ENCODE measurements at regions not wholly inside any gene's neighbourhood (a gene's known extent, or its start where the extent isn't known, plus 50 kb on each side); places are given as distances from the start of the nearest gene placed in this dataset.
"Not testable (repeated sequence)": the region's sequence is repeated elsewhere in the genome, so short reads cannot be mapped to it uniquely, and the experiment has no call there.

DNA sequence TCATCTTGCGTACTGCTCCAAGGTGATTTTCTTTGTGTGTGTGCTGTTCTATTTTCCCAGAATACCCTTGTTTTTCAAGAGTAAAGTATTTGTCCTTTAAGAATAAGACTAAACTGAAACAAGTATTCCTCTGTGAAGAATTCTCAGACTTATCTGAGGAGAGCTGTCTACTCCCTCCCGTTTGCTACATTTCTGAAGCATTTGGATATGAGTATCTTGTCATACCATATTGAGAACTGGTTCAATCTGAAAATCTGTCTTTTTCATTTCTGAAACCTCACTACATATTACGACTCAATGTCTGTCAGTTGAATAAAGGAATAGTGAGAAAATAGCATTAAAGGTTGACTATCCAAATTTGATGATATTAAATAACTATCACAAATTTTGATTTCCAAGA, 159.4 kb downstream of the PMAIP1 start:
- no peak for DNase-seq

DNA sequence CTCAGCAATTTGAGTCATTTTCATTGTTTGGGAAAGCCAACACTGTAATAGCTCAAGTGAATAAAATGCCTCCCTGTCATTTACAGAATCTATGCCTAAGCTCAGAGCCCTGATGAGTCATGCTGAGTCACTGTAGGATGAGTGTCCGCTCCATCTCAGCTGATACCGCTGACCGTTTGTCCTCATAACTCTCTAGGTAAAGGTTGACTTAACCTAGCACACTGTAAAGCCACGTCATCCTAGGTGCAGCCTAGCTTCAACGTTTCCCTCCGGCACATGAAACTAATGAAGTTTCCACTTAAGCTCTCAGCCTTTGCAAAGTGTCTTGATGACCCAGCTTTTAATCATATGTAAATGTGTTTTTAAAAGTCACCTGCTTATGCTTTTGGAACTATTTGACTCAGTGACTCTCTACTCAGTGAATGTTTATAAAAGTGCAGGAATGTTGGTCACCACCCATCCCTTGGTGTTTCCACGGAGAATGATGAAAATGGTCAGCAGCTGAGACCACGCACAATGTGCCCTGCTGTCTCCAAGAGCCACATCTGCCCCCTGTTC, 154.0 kb downstream of the PMAIP1 start:
- no peak for DNase-seq

DNA sequence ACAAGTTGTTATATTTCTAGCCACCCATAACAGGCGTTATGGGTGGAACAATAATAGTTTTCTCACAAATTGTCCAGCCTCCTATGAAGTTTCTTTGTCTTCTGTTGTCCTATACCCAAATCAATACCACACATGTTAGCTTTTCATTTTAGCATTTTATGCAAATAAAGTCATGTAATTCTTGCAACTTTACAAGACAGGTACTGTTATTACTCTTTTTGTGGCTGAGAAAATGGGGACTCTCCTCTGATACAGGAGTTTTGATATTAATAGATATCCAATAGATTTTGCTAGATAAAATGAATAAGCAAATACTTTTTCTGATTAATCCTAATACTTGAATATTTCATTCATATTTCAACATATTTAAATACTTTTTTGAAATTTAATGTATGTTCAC, 151.0 kb downstream of the PMAIP1 start:
- no peak for DNase-seq

DNA sequence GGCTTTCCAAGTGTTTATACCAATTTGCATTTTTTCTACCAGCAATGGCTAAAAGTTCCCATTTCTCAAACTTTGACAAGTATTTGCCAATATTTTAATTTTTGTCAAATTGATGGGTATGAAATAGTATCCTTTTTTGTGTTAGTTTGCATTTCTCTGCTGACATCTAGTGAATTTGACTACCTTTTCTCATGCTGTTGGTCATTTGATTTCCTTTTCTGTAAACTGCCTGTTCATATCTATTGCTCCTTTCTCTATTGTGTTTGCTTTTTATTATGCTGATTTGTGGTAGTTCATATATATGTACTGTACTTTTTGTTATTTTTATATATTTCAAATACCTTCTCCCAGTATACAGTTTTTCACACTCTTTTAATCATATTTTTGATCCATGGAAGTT, 149.4 kb downstream of the PMAIP1 start:
- no peak for DNase-seq

DNA sequence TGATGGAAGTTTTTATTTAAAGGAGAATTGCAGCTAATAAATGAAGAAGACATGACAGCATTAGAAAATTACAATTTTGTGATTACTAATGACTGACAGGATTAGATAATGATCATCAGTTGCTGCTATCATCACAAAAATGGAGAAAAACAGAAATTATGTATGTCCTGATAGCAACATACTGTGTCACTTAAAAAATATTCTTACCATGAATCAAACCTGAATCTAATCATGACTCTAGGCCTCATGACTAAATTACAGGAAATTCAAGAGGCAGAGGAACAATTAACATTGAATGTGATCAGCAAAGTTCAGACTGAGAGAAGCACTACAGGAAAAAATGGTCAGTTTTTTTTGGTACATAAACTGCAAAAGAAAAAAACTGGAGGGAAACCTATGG, 147.8 kb downstream of the PMAIP1 start:
- DNase-seq = no peak

DNA sequence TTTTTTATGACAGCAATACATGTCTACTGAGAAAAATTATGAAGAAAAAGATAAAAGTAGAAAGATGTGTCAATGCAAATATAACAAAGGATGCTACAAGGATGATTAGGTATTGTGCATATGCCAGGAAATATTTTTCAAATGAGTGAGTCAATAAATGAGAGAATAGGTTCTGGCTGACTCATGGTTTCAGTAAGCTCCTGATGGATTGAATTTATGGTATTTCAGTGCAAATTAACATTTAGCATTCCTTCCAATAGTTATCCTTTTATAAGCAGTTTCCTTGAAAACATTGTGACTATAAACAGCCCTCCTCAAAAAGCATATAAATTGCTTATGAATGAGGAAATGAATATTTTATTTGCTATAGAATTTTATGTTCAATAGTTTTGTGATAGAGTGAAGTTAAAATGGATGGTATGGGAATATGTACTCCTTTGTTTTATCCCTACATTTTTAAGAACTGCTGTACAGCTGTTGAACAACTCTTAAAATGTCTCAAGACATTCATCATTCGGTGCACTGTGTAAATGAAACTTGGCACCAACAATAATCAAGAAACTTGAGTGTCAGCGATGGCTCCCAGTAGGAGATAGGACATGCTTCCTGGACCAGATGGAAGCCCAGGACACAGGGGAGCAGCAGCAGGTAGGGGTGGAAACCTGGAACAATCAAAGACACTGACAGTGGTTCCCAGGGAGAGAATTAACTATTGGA, 144.7 kb downstream of the PMAIP1 start:
- no peak for DNase-seq

DNA sequence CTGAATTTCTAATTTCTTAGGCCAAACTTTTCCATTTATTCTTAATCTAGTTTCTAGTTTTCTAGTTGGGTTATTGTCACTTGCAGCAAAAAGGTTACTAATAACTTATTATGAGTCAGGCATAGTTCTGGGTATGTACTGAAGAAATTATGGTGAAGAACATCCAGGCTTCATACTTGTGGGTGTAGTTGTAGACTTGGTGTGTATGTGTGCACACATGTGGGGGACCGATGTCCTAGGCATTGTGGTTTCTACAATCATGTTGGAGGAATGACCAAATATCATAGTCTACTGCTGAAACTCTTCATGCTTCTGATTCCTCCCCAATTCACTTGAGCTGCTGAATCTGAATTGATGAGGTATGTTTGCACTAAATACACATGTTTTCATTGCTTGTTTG, 141.2 kb downstream of the PMAIP1 start:
- DNase-seq = no peak

DNA sequence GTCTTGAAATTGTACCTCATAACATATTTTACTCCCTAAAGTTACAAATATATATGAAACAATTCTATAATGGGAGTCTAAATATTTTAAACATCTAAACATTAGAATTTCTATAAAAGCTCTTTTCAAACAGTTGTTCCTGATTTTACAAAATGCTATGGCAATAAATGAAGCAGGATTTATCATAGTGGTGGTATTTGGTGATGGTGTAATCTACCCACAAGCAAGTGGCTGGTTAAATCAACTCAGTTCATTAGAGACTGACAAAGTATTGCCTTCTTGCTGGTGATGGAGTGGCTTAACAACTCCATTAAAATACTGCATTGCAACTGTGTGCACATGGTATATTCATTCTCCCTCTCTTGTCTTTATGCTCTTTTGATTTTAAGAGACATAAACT, 138.9 kb downstream of the PMAIP1 start:
- no peak for DNase-seq

DNA sequence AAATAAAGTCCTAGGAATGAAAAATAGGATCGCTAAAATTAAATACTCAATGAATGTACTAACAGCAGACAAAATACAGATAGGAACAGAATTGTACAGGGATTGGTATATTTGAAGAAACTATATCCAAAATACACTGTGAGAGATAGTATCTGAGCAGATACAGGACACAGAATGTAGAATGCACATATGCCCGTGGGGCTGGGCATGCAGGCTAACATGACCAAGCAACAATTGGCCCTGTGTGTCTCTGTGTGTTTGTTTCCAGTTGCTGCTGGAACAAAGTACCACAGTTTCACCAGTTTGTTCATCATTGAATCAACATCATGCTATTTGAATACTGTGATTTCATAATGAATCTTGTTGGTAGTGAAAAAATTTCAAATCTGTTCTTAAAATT, 127.6 kb downstream of the PMAIP1 start:
- DNase-seq = no peak

DNA sequence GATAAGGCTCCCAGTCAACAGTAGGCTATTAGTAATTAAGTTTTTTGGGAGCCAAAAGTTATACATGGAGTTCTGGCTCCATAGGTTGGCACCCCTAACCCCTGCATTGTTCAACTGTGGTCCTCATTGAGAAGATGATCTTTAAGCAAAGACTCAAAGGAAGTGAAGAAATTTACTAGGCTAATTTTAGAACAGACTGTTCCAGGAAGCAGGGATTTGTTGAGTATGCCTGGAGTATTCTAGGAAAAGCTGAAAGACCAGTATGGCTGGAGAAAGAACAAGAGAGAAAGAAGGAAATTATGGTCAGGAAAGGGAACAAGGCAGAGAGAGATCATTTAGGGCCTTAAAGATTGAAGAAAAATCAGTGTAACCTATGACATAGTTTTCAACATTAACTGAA, 125.1 kb downstream of the PMAIP1 start:
- no peak for DNase-seq

DNA sequence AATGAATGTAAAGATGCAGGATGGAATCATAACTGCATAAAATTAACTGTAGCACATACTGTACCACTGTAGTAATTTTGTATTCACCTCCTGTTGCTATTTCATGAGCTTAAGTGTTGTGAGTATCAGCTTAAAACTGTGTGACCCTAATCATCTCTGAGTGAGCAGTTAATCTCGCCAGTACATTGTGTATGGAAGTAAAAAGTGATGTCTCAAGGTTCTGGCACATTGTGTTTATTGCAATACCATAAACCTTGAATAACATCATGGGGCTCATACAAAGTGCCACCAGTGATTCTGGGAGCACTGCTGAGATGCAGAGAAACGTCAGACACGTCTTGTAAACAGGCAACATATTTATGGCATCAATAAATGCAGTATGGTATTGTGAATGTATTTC, 124.5 kb downstream of the PMAIP1 start:
- DNase-seq = no peak

DNA sequence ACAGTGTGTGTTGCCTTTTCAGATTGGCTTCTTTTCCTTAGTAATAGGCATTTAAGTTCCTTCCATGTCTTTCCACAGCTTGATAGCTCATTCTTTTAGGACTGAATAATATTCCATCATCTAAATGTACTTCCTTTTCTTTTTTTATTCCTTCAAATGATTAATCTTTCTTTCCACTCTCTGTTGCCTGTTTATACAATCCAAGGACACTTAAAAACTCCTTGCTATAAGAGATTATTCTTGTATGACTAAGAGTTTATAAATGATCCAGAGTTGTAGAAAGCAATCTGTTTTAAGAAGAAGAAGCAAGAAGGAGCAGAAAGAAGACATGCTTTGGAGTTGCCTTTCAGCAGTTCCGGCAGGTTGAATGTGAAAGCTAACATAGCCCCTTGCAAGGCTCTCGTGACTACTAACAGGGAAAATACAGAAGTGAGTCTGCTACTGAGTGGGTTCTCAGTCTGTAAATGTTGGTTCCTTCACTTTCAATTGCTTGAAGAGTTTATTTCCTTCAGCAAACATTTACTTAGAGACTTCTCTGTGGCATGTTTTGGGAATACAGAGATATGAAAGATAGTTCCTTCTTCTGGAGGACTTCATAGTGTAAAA, 123.0 kb downstream of the PMAIP1 start:
- no peak for DNase-seq

DNA sequence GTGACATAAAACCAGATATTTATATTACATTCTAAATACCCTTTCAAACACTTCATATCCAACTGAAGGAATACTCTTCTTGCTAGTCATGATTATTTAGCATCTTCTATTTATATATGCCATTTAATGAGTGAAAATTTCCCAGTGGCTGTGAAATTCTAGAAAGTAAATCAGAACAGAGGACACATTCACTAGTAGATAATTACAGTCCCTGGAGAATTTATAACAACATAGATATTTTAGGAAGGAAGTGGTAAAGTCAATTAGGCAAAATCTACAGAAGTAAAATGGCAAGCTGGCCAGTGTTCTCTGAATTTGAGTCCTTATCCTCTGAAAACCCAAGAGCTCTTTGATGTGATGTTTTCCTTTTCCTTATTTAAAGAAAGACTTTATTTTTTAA, 121.8 kb downstream of the PMAIP1 start:
- DNase-seq = no peak

DNA sequence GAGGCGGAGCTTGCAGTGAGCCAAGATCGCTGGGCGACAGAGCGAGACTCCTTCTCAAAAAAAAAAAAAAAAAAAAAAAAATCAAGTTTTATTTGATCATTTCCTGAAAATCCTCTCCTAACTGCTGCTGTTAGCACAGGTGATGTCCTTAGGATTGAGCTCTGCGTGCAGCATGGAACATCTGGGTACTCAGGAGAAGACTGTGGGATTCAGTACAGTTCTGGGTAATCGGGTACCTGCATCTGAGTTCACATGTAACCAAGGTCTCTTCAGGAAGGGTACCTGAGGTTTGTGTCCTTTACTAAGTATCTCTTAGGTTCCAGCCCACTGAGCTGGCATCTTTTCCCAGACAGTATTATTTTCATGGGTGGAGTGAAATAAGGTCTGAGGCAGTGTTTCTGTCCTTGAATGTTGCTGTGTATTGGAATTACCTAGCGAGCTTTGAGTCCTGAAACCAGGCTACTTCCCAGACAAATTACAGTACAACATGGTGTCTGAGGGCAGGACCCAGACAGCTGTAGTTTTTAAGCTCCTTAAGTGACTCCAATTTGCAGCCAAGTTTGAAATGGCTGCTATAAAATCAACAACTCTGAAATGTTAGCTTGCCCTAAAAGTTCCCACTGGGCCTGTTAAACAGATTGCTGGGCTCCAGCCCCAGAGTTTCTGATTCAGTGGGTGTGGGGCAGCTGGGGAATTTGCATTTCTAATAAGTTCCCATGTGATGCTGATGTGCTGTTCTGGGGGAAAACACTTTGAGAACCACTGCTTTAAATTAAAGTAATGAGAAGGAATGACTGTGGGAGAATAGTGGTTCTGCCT, 120.5 kb downstream of the PMAIP1 start:
- no peak for DNase-seq

DNA sequence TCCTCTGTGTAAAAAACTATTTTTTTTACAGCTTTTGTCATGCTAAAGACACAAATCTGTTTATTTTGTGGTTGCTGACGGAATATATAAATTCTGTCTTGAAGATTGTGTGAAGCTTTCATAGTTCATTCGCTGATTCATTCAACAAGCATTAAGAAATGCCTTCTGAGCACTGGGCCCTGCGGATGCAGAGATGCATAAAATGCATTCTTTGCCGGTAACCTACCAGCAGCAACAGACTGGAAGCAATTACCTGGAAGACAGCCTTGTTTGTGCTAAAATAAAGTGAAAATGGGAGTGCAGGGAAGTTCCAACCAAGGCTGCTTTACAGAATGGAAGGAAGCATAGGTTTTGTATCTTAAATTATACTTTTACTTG, 119.7 kb downstream of the PMAIP1 start:
- DNase-seq = no peak

DNA sequence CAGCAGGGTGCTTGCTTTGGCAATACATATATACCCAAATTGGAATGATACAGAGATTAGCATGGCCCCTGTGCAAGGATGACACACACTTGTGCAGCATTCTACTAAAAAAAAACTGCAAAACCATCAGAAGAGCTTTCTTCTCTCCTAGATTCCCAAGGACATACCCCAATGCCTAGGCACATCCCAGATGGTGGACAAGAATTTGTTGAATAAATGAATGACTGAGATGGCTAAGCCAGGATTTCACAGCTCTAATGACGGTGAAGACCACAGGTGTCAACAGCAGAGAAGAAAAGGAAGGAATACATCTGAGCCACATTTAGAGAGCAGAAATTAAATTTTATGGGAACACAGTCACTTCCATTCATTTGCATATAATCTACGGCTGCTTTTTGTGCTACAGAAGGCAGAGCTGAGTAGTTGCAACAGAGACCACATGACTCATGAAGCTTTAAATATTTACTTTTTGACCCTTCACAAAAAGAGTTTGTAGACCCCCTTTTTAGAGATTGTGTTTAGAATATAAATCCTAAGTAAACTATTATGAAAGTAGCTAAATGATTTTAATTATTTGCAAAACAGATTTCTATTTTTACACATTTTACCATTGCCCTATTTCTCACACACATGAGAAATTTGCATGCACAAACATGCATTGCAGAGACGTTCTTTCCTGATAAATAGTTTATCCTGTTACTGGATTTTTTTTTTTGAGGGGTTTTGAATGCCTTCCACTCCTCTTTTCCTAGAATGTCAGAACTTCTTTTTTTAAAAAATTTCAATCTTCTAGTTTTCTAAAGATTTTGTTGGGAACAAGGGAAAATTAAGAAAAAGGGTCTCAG, 119.0 kb downstream of the PMAIP1 start:
- DNase-seq = no peak

DNA sequence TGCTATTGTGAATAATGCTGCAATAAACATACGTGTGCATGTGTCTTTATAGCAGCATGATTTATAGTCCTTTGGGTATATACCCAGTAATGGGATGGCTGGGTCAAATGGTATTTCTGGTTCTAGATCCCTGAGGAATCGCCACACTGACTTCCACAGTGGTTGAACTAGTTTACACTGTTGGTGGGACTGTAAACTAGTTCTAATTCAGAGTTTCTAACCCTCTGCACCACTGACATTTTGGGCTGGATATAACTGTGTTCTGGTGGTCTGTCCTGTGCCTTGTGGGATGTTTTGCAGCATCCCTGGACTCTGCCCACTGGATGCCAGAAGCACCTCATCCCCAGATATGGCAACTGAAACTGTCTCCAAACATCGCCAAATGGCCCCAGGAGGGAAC, 118.3 kb downstream of the PMAIP1 start:
- DNase-seq = not testable (repeated sequence)

DNA sequence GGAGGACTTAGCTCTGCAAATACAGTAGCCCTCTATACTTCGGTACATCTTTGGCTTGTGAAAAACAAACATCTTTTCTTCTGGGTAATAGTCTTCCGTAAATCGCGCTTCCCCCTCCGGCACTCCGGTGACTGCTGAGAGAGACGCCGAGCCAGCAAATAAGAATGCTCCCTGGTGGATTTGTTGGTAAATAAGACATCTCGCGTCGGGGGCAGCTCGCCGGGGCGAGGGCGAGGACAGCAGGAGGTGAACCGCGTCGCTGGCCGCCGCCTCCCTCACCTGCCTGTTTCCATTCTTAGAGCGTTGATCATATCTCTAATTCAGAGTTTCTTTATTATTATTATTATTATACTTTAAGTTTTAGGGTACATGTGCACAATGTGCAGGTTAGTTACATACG, 117.6 kb downstream of the PMAIP1 start:
- no peak for DNase-seq

DNA sequence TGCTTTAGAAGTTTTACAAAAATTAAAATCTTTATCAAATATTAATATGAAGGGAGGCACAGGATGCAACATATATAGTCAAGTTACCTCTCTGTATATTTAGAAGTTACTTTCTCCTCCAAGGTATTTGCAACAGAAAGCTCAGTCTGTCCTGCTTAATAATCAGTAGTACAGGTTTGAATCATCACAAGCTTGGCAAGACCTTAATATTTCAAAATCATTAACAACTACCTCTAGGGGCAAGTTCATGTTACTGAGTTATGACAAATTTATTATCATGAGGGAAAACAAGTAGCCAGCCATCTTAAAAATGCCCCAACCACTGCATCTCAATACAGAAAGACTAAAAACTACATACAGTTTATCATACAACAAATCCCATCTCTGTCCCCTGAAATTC, 116.0 kb downstream of the PMAIP1 start:
- DNase-seq = not testable (repeated sequence)

DNA sequence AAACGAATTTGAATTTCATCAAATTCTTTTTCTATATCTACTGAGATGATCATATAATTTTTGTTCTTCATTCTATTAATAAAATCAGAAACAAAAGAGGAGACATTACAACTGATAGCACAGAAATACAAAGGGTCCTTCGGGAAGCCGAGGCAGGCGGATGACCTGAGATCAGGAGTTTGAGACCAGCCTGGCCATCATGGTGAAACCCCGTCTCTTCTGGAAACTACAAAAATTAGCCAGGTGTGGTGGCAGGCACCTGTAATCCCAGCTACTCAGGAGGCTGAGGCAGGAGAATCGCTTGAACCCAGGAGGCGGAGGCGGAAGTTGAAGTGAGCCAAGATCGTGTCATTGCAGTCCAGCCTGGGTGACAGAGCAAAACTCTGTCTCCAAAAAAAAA, 113.4 kb downstream of the PMAIP1 start:
- DNase-seq = not testable (repeated sequence)

DNA sequence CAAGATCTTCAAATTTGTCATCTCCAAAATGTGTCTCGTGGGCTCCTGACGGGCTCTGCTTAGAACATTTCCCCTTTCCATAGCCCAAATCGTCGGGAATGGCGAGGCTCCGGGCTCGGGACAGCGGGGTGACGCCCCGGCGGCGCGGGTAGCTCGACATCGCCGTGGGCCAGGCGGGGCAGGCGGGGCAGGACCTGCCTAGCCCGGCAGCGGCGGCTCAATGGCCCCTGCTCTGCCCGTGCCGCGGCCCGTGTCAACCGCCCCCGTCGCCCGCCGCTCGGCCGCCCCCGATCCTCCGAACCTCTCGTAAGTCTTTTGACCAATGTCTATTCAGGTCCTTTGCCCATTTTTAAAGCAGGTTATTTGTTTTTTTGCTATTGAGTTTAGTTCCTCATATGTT, 111.2 kb downstream of the PMAIP1 start:
- no peak for DNase-seq

DNA sequence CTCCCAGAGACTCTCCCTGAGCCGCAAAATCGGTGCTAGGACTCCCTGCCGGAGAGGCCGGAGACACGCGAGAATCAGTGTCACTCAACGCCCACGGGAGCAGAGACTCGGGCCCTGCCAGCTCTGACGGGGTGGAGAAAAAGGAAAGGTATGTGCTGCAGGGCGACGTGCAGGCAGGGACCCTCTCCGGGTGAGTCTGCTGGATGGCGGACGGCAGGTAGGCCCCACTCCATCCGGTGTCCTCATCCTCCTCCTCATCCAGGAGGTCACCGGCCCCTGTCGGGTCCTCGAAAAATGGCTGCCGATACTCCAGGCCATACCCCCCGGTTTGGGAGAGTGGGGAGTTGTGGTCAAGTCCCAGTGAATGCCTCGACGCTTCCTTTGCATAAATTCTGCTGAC, 110.7 kb downstream of the PMAIP1 start:
- no peak for DNase-seq

DNA sequence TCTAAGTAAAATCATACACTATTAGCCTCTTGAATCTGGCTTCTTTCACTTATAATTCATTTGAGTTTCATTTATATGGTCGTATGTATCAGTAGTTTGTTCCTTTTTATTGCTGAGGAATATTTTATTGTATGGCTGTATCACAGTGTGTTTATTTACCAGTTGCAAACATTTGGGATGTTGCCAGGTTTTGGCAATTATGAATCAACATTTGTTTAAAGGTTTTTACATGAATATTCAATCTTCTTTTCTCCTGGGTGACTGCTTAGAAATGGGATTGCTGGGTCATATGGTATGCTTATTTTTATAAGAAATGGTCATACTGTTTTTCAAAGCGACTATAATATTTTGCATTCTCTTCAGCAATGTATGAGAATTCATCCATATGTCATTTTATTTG, 107.9 kb downstream of the PMAIP1 start:
- DNase-seq = no peak

Measured in activated naive CD4-positive, alpha-beta T cell treated with Interleukin-2 at 50 U/mL for 16 hours (primary cell).